Mesendoderm (in vitro differentiated cells): ENCODE measurements at regions not wholly inside any gene's neighbourhood (a gene's known extent, or its start where the extent isn't known, plus 50 kb on each side); places are given as distances from the start of the nearest gene placed in this dataset.

ENCODE experiments used
- DNase-seq: peaks from one replicate; pipeline ENCODE4 v3.0.0; 2013
- H2AK5ac ChIP-seq: 2 replicates; pipeline ENCODE4 v1.6.1; 2013; ENCODE audit warnings: low read length, inconsistent platforms
- H2BK120ac ChIP-seq: 2 replicates; pipeline ENCODE4 v1.6.1; 2013; ENCODE audit warnings: low read depth, mild to moderate bottlenecking, low read length, moderate library complexity, mixed read lengths
- H2BK15ac ChIP-seq: replicated peaks from 2 replicates; pipeline ENCODE4 v1.6.1; 2013; ENCODE audit warnings: low read depth, mild to moderate bottlenecking, moderate library complexity
- H2BK5ac ChIP-seq: 2 replicates; pipeline ENCODE4 v1.6.1; 2013; ENCODE audit warnings: low read length, inconsistent platforms
- H3K18ac ChIP-seq: 2 replicates; pipeline ENCODE4 v1.6.1; 2013; ENCODE audit warnings: mild to moderate bottlenecking, low read length, mixed read lengths
- H3K23ac ChIP-seq: one replicate; pipeline ENCODE4 v1.6.1; 2013; ENCODE audit warnings: low read length
- H3K27ac ChIP-seq: 2 replicates; pipeline ENCODE4 v1.5.1; 2013; ENCODE audit warnings: low read depth, mild to moderate bottlenecking, inconsistent platforms, low read length, moderate library complexity
- H3K27me3 ChIP-seq: 2 replicates; pipeline ENCODE4 v1.6.1; 2013; ENCODE audit warnings: low read length, control low read depth, mild to moderate bottlenecking, inconsistent platforms; ENCODE audit not compliant: insufficient read depth, poor library complexity
- H3K36me3 ChIP-seq: 2 replicates; pipeline ENCODE4 v1.6.1; 2013; ENCODE audit warnings: low read length, inconsistent platforms; ENCODE audit not compliant: control insufficient read depth, insufficient read depth
- H3K4ac ChIP-seq: one replicate; pipeline ENCODE4 v1.6.1; 2013; ENCODE audit warnings: low read depth, mild to moderate bottlenecking, low read length, moderate library complexity
- H3K4me1 ChIP-seq: 2 replicates; pipeline ENCODE4 v1.6.1; 2013; ENCODE audit warnings: low read depth, low read length, inconsistent platforms; ENCODE audit not compliant: control insufficient read depth
- H3K4me2 ChIP-seq: 2 replicates; pipeline ENCODE4 v1.6.1; 2013; ENCODE audit warnings: low read length
- H3K4me3 ChIP-seq: 2 replicates; pipeline ENCODE4 v1.5.1; 2013; ENCODE audit warnings: mild to moderate bottlenecking, low read length
- H3K56ac ChIP-seq: one replicate; pipeline ENCODE4 v1.6.1; 2013; ENCODE audit warnings: low read length
- H3K79me1 ChIP-seq: 2 replicates; pipeline ENCODE4 v1.6.1; 2013; ENCODE audit warnings: low read length, inconsistent platforms
- H3K79me2 ChIP-seq: 2 replicates; pipeline ENCODE4 v1.6.1; 2013; ENCODE audit warnings: mild to moderate bottlenecking, low read length; ENCODE audit not compliant: control insufficient read depth, insufficient read depth
- H3K9ac ChIP-seq: 2 replicates; pipeline ENCODE4 v1.6.1; 2013; ENCODE audit warnings: low read length, inconsistent platforms
- H4K5ac ChIP-seq: one replicate; pipeline ENCODE4 v1.6.1; 2013; ENCODE audit warnings: low read length
- H4K8ac ChIP-seq: one replicate; pipeline ENCODE4 v1.6.1; 2013; ENCODE audit warnings: low read depth, mild to moderate bottlenecking, control low read depth, low read length, moderate library complexity
- WGBS: extraction: QIAGEN DNeasy Blood & Tissue Kit; methylation state at CpG from one replicate; pipeline ENCODE4 v1.1.7; 2013; ENCODE audit warnings: low lambda C conversion rate, missing lambda C conversion rate; ENCODE audit not compliant: insufficient coverage; ENCODE audit errors: extremely low coverage; 5-methylcytosine and 5-hydroxymethylcytosine counted together

DNA sequence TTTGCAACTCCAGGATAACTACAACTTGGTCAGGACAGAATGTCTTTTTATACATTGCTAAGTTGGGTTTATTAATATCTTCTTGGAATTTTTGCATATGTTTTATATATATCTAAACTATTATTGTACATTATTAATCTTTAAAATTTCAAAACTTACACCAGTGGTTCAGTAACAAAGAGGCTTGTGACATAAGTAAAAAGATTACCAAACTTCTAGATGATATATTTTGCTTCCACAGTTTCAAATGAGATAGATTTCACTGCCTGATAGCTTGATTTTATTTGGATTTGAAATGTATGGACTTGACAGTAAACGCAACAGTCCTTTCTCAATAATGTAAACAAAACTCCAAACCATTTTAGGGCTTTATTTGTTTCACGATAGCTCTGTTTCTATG is 701.2 kb upstream of the IGFBP3 start:
- H3K18ac ChIP-seq = no peak overlapping the region
- no CpG with 5 or more reads among the region's 2 CpGs for WGBS

DNA sequence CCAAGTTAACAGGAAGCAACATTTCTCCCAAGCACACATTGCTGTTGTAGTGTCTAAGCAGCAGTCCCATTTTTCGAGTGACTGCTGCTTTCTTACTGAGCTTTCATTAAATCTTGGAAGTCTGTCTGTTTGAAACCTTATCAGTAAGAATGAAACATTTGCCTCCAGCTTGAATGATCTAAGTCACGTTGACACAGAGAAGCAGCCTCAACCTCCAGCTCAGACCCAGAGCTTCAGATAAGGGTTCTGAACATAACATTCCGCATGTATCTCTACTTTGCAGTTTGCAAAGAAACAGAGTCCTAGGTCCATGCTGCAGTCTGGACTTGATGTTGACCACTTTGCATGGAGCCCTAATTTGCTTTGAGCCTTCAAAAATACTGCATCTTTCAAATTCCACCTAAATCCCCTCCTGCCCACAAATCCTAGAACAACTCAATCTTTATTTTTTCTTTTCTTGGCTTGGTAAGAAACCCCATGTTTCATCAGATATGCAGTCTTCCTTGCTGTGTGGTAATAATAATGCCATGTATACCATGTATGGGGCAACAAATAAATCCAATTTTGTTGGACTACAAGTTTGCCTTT is 698.7 kb upstream of the IGFBP3 start:
- WGBS = no CpG with 5 or more reads among the region's 3 CpGs

More for the DNA sequence above, 701.2 kb upstream of the IGFBP3 start:
- H2BK5ac ChIP-seq = no peak overlapping the region
- no peak overlapping the region for H3K9ac ChIP-seq
- H3K36me3 ChIP-seq = no peaks in the 10 kb centered on the region
- no peak overlapping the region for H4K5ac ChIP-seq
- no peak overlapping the region for H3K4me2 ChIP-seq
- no peak overlapping the region for H2BK120ac ChIP-seq
- H3K4me3 ChIP-seq = no peak overlapping the region
- H2AK5ac ChIP-seq = no peak overlapping the region
- H3K27me3 ChIP-seq = no peaks in the 10 kb centered on the region
- no peaks in the 10 kb centered on the region for H3K79me1 ChIP-seq
- no peaks in the 10 kb centered on the region for H3K79me2 ChIP-seq
- no peak for DNase-seq
- H4K8ac ChIP-seq = no peak overlapping the region
- no peak overlapping the region for H3K56ac ChIP-seq
- H3K4me1 ChIP-seq = no peaks in the 10 kb centered on the region
- H3K23ac ChIP-seq = no peak overlapping the region
- no peak overlapping the region for H3K4ac ChIP-seq
- H2BK15ac ChIP-seq = no peak overlapping the region
- H3K27ac ChIP-seq = no peak overlapping the region

DNA sequence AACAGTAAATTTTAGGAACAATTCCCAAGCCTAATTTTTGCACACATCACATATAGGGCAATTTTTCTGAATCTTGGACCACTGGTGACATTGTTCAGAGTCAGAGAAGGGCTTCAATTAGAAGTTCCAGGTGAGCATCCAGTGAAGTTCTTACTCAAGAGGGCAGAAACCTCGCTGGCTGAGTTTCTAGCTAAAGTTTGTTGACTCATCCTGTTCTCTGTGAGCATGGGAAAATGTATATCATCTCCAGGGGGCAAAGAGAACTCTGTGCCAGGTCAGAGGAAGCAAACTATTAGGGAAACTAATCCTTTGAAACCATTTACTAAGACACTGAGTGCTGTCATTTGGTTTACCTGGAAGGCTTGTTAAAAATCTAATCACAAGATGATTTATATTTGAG is 695.6 kb upstream of the IGFBP3 start:
- Histone ChIP-seq H4K5ac (no peak overlapping the region), H3K23ac (no peak overlapping the region), H3K9ac (no peak overlapping the region), H3K27me3 (no peaks in the 10 kb centered on the region), H3K4ac (no peak overlapping the region), H3K79me1 (no peaks in the 10 kb centered on the region), H3K79me2 (no peaks in the 10 kb centered on the region), H3K4me3 (no peak overlapping the region), H3K27ac (no peak overlapping the region), H2BK5ac (no peak overlapping the region), H3K36me3 (no peaks in the 10 kb centered on the region), H3K18ac (no peak overlapping the region), H4K8ac (no peak overlapping the region), H3K4me1 (no peaks in the 10 kb centered on the region), H2AK5ac (no peak overlapping the region), H3K4me2 (no peak overlapping the region), H3K56ac (no peak overlapping the region), H2BK120ac (no peak overlapping the region), H2BK15ac (no peak overlapping the region)
- WGBS = no CpG with 5 or more reads among the region's 1 CpG
- peak; percentile 28 for DNase-seq

More for the DNA sequence above, 698.7 kb upstream of the IGFBP3 start:
- Histone ChIP-seq H3K79me1 (no peaks in the 10 kb centered on the region), H3K4me2 (no peak overlapping the region), H3K23ac (no peak overlapping the region), H2BK120ac (no peak overlapping the region), H2BK5ac (no peak overlapping the region), H3K79me2 (no peaks in the 10 kb centered on the region), H3K9ac (no peak overlapping the region), H3K4me3 (no peak overlapping the region), H2AK5ac (no peak overlapping the region), H3K27me3 (no peaks in the 10 kb centered on the region), H3K4ac (no peak overlapping the region), H3K4me1 (no peaks in the 10 kb centered on the region), H4K5ac (no peak overlapping the region), H3K27ac (no peak overlapping the region), H3K36me3 (no peaks in the 10 kb centered on the region), H3K56ac (no peak overlapping the region), H2BK15ac (no peak overlapping the region), H3K18ac (no peak overlapping the region), H4K8ac (no peak overlapping the region)
- DNase-seq = no peak

DNA sequence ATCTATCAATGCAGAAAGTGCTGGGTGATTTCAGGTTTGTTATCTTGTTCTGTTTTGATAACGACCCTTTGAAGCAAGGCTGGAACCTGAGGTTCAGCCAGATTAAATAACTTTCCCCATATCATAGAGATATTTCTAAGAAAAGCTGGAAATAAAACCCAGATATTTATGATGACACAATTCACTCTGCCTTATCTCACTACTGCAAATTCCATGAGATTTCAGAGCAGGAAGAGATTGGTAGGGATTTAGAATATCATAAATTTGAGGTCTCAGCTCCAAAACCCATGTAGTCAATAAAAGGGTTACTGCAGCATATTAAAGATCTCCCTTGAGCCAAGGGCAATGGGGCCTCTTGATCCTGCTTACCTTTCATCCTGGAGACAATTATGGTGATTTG is 692.5 kb upstream of the IGFBP3 start:
- Histone ChIP-seq H3K23ac (no peak overlapping the region), H2BK120ac (no peak overlapping the region), H3K18ac (no peak overlapping the region), H2AK5ac (no peak overlapping the region), H3K79me2 (no peaks in the 10 kb centered on the region), H3K4ac (no peak overlapping the region), H3K27me3 (no peaks in the 10 kb centered on the region), H3K4me3 (no peak overlapping the region), H4K5ac (no peak overlapping the region), H3K36me3 (no peaks in the 10 kb centered on the region), H3K79me1 (no peaks in the 10 kb centered on the region), H3K9ac (no peak overlapping the region), H3K4me1 (no peaks in the 10 kb centered on the region), H2BK5ac (no peak overlapping the region), H2BK15ac (no peak overlapping the region), H4K8ac (no peak overlapping the region), H3K56ac (no peak overlapping the region), H3K27ac (no peak overlapping the region), H3K4me2 (no peak overlapping the region)
- no CpG with 5 or more reads among the region's 1 CpG for WGBS
- no peak for DNase-seq

DNA sequence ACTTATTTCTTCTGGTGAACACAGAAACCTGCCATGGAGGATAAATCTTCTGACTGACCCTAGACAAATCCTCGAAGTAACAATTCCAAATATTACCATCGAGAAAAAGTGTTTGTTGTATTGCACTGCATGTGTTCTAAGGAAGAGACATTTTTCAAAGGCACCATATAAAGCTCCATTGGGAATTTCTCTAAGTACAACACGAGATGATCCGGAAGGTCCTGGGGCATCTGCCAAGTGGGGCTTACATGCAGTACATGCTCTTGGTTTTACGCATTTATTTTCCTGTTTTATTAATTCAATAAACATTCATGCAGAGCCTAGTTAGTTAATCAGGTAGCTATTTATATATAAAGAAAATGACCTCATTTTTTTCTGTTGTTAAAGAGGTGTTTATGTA is 692.0 kb upstream of the IGFBP3 start:
- Histone ChIP-seq H2BK120ac (no peak overlapping the region), H3K36me3 (no peaks in the 10 kb centered on the region), H2AK5ac (no peak overlapping the region), H3K23ac (no peak overlapping the region), H4K8ac (no peak overlapping the region), H2BK5ac (no peak overlapping the region), H3K79me2 (no peaks in the 10 kb centered on the region), H3K4ac (no peak overlapping the region), H3K27me3 (no peaks in the 10 kb centered on the region), H3K4me2 (no peak overlapping the region), H3K4me3 (no peak overlapping the region), H3K4me1 (no peaks in the 10 kb centered on the region), H3K9ac (no peak overlapping the region), H4K5ac (no peak overlapping the region), H3K27ac (no peak overlapping the region), H3K79me1 (no peaks in the 10 kb centered on the region), H3K56ac (no peak overlapping the region), H2BK15ac (no peak overlapping the region), H3K18ac (no peak overlapping the region)
- no peak for DNase-seq
- no CpG with 5 or more reads among the region's 5 CpGs for WGBS

DNA sequence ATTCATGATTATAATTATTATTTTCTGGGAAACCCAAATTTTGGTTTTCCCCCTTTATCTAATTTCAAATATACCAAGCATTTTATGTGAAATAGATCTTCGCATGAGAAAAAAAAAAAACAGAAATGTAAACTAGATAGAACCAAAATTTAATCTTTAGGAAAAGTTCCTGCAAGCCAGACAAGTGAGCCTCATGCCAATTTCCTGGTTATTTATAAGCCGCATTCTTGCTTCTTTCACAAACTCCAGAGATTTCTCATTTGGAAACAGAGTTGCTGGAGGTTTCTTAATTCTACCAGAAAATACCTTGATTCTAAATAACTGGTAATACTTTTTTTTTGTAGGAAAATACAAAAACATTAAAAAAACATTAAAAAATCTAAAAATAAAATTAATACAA is 690.4 kb upstream of the IGFBP3 start:
- H2AK5ac ChIP-seq = no peak overlapping the region
- H3K4ac ChIP-seq = no peak overlapping the region

More for the DNA sequence above, 690.4 kb upstream of the IGFBP3 start:
- Histone ChIP-seq H3K79me1 (no peaks in the 10 kb centered on the region), H3K36me3 (no peaks in the 10 kb centered on the region), H2BK5ac (no peak overlapping the region), H3K79me2 (no peaks in the 10 kb centered on the region), H4K5ac (no peak overlapping the region), H4K8ac (no peak overlapping the region), H2BK15ac (no peak overlapping the region), H3K4me2 (no peak overlapping the region), H3K4me1 (no peaks in the 10 kb centered on the region), H3K9ac (no peak overlapping the region), H3K27ac (no peak overlapping the region), H3K56ac (no peak overlapping the region), H2BK120ac (no peak overlapping the region), H3K4me3 (no peak overlapping the region), H3K18ac (no peak overlapping the region), H3K23ac (no peak overlapping the region), H3K27me3 (no peaks in the 10 kb centered on the region)
- WGBS = no CpG with 5 or more reads among the region's 2 CpGs
- no peak for DNase-seq
